ENCODE measurements at regions not wholly inside any gene's neighbourhood (a gene's known extent, or its start where the extent isn't known, plus 50 kb on each side); places are given as distances from the start of the nearest gene placed in this dataset.

DNA sequence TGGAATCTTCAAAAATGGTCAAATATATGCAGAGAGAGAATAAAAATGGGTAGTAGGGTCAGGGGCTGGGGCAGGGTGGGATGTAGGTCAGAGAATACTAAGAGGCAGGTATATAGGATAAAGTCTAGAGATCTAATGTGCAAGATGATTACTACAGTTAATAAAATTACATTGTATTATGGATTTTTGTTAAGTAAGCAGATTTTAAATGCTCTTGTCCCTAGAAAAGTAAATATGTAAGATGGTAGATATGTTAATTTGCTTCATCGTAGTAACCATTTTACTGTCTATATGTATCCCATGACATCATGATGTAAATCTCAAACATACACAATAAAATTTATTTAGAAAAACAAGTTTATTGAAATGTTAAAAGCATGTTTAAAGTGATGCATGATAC is 1051.4 kb downstream of the AGBL1 start:
- no peak for DNase-seq

DNA sequence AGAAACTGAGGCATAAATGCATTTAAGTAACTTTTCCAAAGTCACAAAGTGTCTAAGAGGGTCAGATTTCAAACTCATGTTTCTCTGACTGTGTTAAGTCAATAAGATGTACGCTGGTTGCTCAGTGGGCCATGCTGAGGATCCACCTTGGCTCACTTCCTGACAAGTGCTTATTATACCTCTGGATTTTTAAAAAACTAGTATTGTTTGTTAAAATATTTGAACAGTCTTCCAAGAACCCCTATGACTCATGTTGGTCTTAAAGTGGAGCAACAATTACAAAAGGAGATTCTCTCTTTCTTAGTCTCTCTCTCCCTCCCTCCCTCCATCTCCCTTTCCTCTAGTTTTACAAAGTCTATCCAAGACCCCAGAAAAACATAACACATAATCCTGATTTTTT is 1050.2 kb downstream of the AGBL1 start:
- no peak for DNase-seq

DNA sequence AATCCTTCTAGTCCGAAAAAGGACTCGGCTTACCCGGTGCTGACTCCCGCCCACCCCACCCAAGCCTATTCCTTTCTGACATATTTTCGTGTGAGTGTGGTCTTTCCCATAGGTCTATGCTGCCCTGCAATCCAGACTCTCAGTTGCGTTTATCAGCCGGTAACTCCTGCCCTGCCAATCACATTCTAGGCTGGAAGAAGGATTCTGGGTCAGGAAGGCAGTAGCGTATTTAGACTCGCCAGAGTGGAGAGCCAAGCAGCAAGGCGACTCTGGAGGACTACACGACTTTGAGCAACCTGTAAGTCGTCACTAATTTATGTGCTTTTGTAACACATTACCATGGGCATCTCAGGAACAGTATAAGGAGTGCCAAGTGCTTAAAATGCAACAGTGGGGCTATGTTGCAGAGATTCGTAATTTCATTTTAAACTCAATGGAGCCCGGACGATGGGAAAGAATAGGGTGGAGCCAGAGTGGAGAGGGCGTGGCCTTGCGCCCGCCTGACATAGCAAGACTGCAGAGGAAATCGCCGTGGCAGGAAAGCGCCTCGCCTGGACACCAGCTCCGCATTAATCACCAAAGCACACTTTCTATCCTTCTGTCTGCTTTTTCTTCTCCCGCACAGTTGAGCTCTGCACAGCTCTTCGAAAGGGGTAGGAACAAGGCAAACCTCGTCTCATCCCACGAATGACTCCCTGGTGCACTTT is 1044.2 kb downstream of the AGBL1 start:
- DNase-seq: no peak

DNA sequence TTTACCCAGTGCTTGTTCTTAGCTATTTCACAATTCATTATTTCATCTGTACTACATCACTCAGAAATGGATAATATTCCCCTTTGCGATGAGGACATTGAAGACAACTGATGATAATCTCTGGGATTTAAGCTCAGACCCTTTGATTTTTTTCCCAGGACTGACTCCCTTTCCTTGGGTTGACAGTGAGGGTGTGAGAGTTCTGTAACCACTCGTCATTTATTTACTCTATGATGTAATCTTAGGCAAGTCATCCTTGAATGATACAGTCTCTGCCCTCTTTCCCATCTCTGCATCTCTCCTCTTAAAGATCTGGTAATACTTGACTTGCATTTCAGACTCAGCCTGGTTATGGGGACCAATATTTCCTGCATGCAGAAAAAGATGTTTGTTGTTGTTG is 1041.7 kb downstream of the AGBL1 start:
- no peak for DNase-seq

DNA sequence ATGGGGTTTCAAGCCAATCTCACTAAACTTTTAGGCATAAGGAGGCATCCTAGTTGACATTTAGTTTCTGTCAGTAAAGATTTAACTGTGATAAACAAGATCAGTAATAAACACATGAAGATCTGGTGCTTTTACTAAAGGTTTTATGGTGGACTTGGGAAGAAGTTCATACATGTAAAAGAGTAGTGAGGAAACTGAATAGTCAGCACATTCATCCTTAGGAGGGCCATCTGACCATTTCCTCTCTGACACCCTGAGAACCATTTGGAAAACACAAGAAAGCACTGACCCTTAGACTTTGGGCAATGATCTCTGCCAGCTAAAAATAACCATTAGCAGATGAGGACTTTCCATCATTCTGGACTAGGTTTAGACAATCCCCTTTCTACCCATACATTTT is 1040.9 kb downstream of the AGBL1 start:
- DNase-seq: no peak

DNA sequence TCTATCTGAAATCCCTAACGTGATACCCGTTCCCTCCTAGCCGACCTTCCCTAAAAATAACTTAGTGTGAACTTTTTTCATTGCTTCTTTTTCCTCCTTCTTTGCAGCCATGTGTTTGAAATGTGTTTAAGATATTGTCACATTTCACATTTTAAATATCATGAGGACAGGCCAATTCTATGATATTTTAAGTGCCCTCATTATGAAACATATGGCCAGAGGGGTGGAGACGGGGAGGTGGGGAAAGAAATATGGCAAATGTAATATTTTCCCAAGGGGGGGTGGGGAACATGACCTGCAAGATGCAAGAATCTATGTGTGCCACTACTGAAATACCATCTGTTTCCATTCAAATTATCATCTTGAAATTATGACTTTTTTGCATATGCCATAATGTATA is 1039.2 kb downstream of the AGBL1 start:
- DNase-seq: no peak

DNA sequence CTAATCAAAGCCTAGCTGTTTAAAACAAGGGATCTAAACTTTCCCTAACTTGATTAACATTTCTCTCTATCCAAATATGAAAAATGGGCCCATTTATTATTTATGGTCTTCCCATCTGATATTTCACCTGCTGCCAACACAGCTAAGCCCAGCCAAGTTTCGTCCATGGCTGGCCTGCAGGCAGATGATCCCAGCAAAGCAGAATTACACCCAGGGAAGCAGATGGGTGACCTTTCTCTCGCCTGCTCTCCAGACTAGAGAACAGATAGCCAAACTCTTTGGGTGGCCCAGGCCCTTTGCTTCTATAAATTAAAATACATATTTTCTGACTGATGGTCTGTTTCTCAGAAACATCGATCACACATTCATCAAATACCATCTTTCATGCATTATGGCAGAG is 1038.8 kb downstream of the AGBL1 start:
- DNase-seq: no peak

DNA sequence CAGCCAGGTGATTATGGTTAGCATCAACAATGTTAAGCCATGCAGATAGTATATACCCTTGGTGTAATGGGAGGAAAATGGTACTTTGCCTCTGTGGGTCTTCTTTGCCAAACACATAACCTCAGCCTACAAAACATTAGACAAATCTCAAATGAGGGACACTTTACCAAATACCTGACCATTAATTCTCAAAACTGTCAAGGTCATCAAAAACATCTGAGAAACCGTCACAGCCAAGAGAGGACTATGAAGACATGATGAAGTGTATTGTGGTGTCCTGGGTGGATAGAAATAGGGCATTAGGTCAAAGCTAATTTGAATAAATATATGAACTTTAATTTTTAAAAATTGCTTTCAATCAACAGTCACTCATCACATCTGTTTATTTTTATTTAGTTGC is 1036.1 kb downstream of the AGBL1 start:
- no peak for DNase-seq

DNA sequence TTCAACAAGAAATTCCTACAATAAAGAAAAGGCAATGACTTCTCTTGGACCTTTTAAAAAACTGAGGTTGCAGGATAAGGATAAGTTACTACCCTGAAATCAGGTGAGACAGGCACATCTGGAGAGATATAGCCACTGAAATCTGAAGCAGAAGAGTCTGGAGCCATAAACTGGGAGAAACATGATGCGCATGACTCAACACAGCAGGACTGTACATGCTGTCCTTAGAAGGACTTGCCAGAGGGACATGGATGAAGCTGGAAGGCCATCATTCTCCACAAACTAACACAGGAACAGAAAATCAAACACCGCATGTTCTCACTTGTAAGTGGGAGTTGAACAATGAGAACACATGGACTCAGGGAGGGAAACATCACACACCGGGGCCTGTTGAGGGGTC is 1020.2 kb downstream of the AGBL1 start:
- no peak for DNase-seq

DNA sequence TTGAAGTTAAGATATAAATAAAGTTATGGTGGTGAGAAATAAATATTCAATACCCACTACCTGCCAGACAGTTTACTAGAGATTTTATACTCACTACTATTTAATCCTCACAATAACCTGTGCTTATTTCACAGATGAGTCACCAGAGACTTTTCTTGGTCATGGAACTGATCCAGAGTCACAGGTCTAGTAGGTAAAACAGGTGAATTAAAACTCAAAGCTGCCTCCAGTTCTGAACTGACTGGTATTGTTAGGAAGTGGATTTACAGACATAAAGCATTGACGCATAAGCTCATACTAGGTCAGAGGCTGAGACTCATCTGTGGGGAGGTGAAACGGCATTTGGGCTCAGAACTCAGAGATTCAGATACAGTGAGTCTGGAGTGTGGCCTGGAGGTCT is 1009.9 kb downstream of the AGBL1 start:
- no peak for DNase-seq

DNA sequence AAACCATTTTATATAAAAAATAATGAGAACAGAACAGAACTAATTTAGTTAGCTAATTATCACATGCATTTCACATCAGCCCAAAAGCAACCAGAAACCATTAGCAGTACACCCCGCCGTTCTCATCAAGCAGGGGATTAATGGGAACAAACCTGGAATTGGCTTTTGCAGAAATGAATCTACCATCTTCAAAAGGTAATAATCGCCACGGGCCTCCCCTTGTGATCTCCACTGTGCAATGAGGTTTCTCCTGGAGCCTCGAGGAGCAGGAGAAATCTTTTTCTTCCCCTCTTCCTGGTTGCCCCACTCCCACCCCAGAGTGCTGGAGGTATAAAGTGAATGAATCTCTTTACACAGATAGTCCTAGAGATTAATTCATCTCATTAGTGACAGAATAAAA is 1003.5 kb downstream of the AGBL1 start:
- DNase-seq: no peak

DNA sequence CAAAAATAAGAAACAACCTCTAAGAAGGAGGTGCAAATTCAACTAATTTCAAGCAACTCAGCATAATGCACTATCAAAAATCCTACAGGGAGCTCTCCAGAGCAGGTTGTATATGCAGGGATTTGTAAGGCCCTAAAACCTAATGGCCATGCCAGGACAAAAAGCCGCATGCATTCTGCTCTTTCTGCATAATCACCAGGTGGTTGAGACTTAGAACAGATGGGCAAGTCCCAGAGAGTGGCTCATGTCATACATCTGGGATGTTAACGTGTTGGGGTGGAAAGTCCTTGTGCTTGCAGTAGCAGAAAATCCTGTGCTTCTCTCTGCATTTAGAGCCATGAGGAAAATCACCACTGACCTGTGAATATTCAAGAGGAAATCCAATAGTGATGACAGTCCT is 1002.9 kb downstream of the AGBL1 start:
- no peak for DNase-seq

DNA sequence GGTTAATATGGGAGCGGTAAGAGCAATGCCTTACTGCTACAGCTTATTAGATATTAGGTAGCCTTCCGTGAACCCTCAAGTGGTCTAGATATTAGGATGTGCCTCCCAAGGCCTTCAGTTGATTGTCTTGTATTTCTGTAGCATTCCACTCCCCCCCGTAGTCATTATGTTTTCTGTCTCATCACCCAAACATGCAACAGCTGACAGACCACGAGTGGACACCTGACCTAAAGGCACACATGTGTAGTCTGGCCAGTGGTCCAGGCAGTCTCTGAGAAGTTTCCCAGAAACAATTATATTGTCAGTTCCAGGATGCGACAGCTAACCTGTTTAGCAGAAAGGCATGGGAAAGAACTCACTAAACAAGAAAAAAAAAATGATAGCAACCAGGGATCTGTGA is 1000.9 kb downstream of the AGBL1 start:
- DNase-seq: no peak
